HG03039 (cell line): ENCODE measurements at regions not wholly inside any gene's neighbourhood (a gene's known extent, or its start where the extent isn't known, plus 50 kb on each side); places are given as distances from the start of the nearest gene placed in this dataset.
"Not testable (repeated sequence)": the region's sequence is repeated elsewhere in the genome, so short reads cannot be mapped to it uniquely, and the experiment has no call there.

Source experiments
- ATAC-seq: cut with Tn5 transposase; IDR thresholded peaks from one replicate; pipeline ENCODE4 v1.9.1; 2021; ENCODE audit warnings: mild to moderate bottlenecking, moderate library complexity; ENCODE audit not compliant: unreplicated experiment

DNA sequence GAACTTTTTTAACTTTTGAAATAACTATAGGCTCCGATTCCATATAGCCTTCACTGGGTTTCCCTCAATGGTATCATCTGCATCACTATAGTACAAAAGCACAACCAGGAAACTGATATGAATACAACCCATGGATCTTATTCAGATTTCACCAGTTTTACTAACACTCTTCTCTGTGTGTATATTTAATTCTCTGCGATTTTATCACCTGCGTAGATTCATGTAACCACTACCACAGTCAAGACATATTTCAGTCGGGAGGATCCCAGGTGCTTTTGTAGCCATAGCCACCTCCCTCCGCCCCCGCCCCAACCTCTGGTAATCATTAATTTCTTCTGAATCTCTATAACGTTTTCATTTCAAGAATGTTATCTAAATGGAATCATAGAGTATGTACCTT lies 82.8 kb upstream of the C7orf33 start:
- no peak for ATAC-seq

DNA sequence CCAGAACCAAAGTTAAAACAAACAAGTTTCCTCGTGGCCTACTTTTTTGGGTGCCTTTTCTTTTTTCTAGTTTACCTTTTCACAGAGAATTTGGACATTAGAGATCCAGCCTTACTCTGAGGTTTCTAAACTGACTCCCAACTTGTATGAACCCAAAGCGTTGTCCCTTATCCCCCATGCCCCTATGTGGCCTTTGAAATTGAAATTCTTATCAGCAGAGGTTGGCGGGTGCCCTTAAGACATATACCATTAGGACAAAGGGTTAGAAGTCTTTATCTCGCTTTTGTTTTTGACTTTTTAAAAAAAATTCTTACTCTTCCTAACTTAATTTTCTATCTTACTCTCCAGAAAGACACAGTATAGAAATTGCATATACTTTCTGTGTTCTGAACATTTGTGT lies 76.3 kb upstream of the C7orf33 start:
- no peak for ATAC-seq

GRCh38 chr7:148515237-148515636 lies 75.3 kb upstream of the C7orf33 start:
- no peak for ATAC-seq

DNA sequence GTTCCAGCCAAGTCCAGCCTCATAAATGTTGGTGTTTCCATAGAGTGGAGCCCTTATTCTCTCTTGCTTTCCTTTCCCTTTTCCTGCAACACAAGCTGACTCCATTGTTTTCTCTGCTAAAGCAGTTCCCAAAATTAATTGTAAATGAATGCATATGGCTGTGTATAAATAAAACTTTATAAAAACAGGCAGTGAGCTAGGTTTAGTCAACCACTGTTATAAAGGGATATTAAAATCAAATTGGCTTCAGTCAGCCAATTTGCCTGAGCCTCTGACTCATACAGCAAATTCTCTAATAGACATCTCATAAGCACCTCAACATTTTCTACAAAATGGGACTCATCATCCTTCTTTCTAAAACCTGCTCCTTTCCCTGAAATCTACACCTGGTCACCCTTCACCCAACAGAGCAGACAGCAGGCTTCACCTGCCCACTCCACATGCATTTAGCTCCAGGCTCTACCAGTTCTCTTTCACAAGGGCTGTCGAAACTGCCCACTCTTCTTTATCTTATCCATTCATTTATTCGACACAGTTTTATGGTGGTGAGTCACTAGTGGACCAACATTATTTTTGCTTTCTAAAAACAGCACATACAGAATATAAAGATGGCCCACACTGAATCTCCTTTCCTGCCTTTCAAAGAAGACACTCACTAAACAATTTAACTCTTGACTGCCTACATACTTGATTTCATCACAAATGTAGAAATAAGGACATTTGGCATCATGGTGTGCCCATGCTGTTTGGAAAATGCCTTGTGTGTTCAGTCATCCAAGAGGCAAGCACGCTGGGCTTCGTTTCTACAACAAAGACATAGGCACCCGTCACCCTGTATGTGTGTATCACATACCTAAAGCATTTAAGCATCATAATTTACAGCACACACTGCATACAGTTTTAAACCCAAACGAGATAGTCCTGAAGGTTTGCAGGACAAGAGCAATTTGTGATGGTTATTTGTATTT lies 74.6 kb upstream of the C7orf33 start:
- ATAC-seq: no peak

DNA sequence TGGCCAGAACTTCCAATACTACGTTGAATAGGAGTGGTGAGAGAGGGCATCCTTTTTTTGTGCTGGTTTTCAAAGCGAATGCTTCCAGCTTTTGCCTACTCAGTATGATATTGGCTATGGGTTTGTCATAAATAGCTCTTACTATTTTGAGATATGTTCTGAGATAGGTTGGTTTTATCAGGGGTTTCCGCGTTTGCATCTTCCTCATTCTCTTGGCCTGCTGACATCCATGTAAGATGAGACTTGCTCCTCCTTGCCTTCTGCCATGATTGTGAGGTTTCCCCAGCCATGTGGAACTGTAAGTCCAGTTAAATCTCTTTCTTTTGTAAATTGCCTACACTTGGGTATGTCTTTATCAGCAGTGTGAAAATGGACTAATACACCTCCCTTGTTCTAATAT lies 71.2 kb upstream of the C7orf33 start:
- not testable (repeated sequence) for ATAC-seq

DNA sequence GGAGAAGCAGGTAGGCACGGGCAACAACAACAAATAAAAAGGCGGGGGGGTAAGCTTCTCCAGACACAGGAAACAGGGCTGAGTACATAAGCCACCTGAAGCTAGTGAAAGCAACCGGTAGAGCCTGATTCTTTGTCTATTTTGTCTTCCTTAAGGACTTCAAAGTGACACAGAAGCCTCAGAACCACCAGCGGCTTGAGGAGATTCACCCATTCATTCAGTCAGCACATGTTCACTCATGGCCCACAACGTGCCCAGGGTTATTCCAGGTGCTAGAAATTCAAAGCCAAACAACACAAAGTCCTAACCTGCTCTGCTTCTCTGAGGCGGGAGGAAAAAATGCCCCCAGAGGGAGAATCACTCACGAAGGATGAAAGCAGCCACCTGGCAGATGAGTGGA lies 69.3 kb upstream of the C7orf33 start:
- no peak for ATAC-seq

DNA sequence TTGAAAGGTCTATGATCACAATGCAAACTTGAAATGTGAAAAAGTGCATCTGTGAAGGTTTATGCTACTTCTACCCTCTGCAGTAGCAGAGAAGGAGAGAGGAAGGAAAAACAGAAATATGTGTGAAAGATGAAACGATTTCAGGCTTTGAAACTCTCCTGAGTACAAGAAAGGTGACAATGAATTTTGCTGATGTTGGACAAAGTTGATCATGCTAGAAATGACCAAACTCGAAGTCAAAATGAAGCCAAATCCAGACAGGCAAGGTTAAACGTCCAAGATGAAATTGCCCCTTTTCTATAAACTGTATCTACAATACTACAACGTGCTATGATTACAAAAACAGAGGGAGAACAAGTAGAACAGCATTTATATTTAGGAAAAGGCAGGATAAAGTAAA lies 67.0 kb upstream of the C7orf33 start:
- ATAC-seq: no peak

- no peak for ATAC-seq
Measured at GRCh38 chr7:148524479-148525224, 65.9 kb upstream of the C7orf33 start.

GRCh38 chr7:148527717-148528168 lies 62.8 kb upstream of the C7orf33 start:
- ATAC-seq: peak; percentile 94

- ATAC-seq: peak; percentile 59
Measured at GRCh38 chr7:148535217-148535616, 55.3 kb upstream of the C7orf33 start.

GRCh38 chr7:148537435-148537834 lies 53.1 kb upstream of the C7orf33 start:
- ATAC-seq: peak; percentile 71

DNA sequence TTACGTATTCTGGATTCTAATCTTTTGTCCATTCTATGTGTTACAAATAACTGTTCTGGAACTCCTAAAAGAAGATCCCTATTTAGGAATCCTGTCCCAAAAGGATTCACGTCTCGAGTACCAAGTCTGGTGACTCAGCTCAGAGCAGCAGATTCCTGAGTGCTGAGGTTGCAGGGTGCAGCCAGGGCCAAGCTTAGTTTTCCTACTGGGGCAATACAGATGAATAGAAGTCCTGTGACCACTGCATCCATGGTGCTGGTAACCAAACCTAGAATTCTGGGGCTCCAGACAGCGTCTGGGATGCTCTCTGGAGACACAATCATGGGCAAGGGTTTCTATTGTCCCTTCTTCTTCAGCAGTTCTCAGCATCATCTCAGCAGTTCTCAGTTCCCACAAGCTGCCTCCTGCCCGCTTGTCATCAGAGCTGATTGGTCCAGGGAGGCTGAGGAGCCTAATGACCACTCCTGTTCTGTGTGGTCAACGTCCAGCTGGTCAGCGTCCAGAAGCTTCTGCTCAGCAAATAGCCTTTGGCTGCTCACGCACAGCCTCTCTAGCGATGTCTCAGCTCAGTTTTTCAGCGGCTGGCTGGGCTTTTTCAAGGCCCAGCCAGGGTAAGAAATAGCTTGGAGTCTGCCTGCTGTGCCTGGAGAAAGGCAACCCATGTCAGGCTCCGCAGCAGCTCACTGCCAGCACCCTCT lies 50.4 kb upstream of the C7orf33 start:
- no peak for ATAC-seq
